ENCODE measurements at regions not wholly inside any gene's neighbourhood (a gene's known extent, or its start where the extent isn't known, plus 50 kb on each side); places are given as distances from the start of the nearest gene placed in this dataset.
"Not testable (repeated sequence)": the region's sequence is repeated elsewhere in the genome, so short reads cannot be mapped to it uniquely, and the experiment has no call there.

DNA sequence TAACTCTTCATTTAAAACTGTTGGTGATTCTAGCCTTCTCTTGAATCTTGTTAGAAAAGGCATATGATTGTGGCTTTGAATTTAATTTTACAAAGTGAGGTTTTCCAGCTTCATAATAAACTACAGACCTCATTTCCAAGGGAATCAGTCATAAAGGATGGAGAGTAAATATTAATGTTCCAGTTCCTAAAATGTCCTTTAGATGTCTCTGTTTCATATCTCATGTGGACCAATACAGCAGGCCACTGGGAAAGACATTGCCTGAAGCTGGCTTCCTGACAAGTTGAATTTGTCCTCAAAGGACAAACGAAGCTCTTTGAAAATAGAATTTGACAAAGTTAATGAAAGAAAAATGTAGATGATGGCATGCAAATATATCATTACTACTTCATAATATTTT lies 125.4 kb downstream of the ZNF330 start:
- DNase-seq = no peak

DNA sequence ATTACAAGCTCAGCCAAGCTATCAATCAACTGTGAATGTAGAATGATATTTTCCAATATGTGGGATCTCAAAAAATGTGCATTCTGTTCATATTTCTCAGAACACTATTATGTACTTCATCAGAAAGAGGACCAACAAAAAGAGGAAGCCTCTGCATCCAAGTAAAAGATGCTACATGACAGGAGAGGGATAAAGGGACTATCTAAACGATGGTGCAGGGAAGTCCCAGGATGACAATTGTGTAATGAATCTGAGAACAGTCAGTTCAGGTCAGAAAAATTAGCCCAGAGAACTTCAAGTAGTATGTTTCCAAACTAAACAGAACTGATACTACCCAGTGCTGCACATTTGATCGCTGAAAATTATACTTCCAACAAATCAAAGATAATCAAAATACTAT lies 127.0 kb downstream of the ZNF330 start:
- DNase-seq = no peak

DNA sequence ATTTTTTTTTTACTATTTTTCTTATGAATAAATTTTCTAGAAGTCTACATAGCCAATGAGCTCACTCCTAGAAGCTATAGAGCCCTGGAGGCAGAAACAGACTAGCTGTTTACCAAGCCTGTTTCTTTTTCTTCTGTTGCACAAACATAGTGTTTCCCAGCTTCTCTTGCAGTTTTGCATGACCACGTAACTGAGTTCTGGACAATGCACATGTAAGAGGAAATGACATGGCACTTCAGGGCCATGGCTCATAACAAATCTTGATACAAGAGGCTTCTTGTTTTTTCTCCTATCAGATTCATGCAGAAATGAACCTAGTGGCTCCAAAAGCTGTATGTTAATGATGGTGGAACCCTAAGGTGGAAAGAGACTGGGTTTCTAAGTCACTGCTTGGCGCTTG lies 127.4 kb downstream of the ZNF330 start:
- DNase-seq = no peak

DNA sequence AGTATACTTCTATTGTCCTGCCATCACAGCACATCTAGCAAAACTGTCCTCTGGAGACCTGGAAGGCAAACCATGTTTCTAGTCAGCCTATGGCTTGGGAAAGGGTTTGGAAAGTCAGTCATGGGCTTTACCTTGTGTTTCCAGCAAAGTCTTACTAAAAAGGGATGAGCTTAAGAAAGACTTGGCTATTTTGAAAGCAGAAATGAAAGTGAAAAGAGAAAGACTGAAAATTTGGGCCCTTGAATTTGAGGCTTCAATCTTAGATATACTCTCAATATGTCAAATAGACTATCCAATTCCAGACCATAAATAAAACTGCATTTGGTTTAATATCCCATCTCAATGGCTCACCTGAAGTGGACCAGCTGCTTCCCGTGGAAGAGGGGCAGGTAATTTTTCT lies 127.9 kb downstream of the ZNF330 start:
- DNase-seq = no peak

- no peak for DNase-seq
Measured at GRCh38 chr4:141349236-141349635, 128.5 kb downstream of the ZNF330 start.

DNA sequence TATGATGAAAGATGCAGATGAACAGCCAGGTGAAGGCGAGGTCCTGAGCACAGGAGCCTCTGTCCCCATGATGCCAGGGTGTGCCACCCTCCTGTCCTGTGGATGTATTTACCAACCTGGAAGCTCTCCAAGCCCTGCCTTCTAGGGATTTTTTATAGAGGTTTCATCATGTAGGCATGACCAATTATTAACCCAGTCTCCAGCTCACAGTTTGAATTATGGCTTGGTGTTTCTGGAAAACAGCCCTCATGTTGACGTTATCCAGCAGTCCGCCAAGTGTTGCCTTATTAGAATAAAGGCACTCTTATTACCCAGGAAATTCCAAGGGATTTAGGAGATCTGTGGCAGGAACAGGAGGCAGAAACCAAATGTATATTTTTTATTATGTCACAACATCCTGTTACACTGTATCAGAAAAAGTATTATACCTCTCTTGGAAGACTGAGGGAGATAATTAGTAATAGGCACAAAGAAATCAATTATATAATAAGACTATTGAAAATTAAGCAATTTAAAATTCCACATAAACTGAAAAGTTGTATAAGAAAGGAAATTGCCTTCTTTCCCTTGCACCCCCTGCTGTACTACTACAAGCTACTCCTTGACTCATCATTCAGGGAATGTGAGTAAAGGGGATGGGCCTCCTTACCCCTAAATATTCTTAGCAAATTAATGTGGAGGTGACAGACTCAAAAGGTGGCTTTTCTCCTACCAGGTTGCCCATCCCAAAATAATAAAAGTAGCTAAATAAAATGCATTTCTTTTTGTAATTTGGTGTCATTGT lies 129.6 kb downstream of the ZNF330 start:
- DNase-seq = no peak

DNA sequence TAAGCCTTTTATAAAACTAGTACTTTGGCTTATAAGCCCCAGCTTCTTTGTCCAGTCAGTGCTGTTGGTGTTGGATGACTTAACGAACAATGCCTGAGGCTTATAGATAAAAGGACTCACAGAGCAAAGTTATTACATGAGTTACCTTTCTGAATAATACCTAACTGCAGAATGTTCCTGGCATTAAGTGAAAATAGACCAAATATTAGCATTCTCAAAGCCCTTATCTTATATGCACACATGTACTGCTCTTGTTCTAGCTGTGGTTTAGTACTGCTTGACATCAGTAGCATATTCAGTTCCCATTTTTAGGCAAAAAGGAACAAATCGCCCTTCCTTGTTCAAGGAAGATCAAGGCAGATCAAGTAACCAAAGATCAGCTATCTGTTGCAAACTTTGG lies 131.6 kb downstream of the ZNF330 start:
- no peak for DNase-seq

DNA sequence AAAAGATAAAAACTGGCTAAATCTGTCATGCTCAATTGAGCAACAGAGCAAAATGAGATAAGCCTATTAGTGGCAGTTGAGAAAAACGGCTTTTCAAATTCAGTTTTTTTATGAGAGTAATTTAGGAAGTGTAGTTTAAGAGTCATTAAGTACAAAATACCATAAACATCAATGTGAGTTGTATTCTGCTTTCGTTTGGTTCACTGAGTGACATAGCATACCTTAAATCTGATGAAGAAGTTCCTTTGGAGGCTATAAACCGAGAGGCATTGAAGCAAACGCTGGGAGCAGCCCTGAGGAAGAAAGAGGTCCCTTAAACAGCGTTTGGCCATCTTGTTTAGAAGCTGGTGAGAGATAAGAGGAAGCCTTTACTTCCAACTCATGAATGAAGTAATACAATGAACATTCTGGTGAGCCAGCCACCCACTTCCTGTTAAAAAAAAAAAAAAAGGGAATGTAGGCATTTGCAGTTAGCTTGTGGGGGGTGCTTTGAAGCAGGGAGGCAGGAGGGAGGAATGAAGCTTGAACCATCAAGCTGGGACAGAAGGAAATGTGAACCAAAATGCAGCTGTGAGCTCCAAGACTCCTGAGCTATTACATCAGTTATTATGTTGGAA lies 132.3 kb downstream of the ZNF330 start:
- DNase-seq = no peak

GRCh38 chr4:141356321-141356962 lies 135.7 kb downstream of the ZNF330 start:
- DNase-seq = no peak

GRCh38 chr4:141356963-141357335 lies 136.3 kb downstream of the ZNF330 start:
- no peak for DNase-seq

DNA sequence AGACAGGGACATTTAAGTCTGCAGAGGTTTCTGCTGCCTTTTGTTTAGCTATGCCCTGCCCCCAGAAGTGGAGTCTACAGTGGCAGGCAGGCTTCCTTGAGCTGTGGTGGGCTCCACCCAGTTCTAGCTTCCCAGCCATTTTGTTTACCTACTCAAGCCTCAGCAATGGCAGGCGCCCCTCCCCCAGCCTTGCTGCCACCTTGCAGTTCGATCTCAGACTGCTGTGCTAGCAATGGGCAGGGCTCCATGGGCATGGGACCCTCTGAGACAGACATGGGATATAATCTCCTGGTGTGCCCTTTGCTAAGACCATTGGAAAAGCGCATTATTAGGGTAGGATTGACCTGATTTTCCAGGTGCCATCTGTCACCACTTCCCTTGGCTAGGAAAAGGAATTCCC lies 147.5 kb downstream of the ZNF330 start:
- not testable (repeated sequence) for DNase-seq

- DNase-seq = no peak
Measured at GRCh38 chr4:141371206-141371605, 150.5 kb downstream of the ZNF330 start.

GRCh38 chr4:141375855-141376254 lies 155.2 kb downstream of the ZNF330 start:
- DNase-seq = no peak

- no peak for DNase-seq
Measured at GRCh38 chr4:141376769-141377168, 156.1 kb downstream of the ZNF330 start.

GRCh38 chr4:141387299-141387698 lies 166.6 kb downstream of the ZNF330 start:
- no peak for DNase-seq

DNA sequence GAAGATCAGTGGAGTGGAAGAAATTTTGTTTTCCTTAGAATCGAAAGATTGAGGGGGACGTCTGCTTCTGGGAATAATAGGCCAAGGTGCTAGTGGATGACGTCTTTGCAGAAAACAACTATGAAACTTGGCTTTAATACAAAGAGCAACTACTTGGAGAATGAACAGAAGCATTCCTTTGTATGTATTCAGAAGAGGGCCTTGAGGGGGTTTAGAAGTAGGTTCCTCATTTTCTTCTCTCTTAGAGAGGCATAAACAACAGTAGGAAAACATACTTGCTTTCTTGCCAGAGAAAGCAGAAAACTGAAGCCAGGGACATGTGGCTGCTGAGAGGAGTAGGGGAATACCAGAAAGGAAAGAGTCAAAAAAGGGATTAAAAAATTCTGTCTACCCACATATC lies 167.8 kb downstream of the ZNF330 start:
- DNase-seq = no peak

- DNase-seq = no peak
Measured at GRCh38 chr4:141389649-141390048, 169.0 kb downstream of the ZNF330 start.

GRCh38 chr4:141390571-141390970 lies 169.9 kb downstream of the ZNF330 start:
- no peak for DNase-seq

DNA sequence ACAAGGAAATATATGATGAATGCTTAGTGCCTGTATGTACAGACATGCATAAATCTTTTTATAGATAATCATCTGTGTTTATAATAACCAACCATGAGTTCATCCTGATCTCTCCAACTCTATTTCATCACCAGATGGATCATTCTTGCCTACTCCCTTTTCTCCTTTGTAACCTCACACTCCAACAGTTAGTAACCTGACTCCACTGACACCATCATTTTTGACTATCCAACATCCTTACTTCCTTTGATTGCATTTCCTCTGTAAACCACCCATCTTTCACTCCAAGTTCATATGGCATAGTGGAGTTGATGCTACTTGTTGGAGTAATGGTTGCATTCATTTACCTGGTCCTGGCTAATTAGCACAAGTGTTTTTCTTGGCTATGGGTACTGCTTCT lies 170.6 kb downstream of the ZNF330 start:
- no peak for DNase-seq

DNA sequence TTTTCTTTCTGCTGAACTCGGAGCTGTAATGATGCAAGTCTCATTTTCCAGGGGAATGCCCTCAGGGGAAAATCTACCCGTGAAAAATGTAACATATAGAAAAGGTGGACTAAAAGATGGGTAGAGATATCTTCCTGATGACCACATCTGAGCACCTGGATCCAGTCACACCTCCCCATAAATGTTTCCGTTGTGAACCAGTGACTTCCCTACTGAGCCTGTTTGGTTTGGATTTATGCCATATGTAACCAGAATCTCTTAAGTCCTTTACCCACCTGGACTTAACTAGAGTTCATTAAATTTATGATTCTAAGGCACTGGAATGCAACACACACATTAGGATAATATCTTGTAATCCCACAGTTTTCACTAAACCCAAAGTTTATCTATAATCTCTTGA lies 171.1 kb downstream of the ZNF330 start:
- no peak for DNase-seq

GRCh38 chr4:141395246-141395830 lies 174.6 kb downstream of the ZNF330 start:
- DNase-seq = no peak

DNA sequence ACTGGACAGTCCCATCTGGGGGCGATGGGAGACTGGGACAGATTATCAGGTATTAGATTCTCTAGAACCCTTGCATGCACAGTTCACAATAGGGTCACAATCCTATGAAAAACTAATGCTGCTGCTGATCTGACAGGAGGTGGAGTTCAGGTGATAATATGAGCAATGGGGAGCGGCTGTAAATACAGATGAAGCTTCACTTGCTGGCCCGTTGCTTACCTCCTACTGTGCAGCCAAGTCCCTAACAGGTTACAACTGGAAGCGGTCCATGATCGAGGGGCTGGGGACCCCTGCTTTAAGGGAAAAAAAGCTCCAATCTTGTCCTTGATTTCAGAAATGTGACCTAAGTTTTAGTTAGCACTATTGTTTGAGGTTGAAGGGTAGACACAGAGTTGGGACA lies 175.2 kb downstream of the ZNF330 start:
- DNase-seq = no peak

DNA sequence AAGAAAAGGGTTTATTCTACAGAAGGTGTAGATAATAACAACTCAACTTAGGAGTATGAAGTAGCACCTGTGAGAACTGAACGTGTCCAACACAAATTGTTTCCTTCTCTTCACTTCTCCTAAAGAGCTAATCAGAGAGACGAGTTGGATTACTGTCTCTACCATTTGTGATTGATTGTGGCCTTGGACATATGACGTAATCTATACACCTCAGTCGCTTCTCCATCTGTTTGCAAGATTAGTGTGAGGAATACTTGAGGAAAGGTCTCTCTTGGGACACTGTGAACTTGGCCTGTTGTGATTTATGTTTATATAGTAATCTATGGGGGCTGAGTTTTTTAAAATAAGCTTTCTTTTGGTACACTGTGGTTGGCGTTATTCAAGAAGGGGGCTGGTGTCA lies 182.0 kb downstream of the ZNF330 start:
- no peak for DNase-seq

- DNase-seq = no peak
Measured at GRCh38 chr4:141403782-141404181, 183.1 kb downstream of the ZNF330 start.

All from activated CD4-positive, alpha-beta T cell treated with anti-CD3 and anti-CD28 coated beads, Interleukin-2, amount 50 U/mL, for 4 hours (primary cell).